Kidney epithelial cell (primary cell): ENCODE measurements at regions not wholly inside any gene's neighbourhood (a gene's known extent, or its start where the extent isn't known, plus 50 kb on each side); places are given as distances from the start of the nearest gene placed in this dataset.

Experiments
- DNase-seq: peaks from one replicate; pipeline ENCODE4 v3.0.0-alpha.2; 2010; ENCODE audit warnings: low read depth
- H3K27me3 ChIP-seq: 2 replicates; pipeline ENCODE4 v1.6.0; 2011; ENCODE audit warnings: low read length; ENCODE audit not compliant: control insufficient read depth, insufficient read depth
- H3K36me3 ChIP-seq: 2 replicates; pipeline ENCODE4 v1.5.1; 2011; ENCODE audit warnings: low read length; ENCODE audit not compliant: control insufficient read depth, insufficient read depth
- H3K4me3 ChIP-seq: 2 replicates; pipeline ENCODE4 v1.5.1; 2011; ENCODE audit warnings: low read depth, mild to moderate bottlenecking, control low read depth, low read length
- CTCF ChIP-seq: IDR thresholded peaks from 2 replicates; pipeline ENCODE4 v1.5.1; 2011; ENCODE audit warnings: mild to moderate bottlenecking, moderate library complexity, low read length, control low read depth, inconsistent platforms; ENCODE audit not compliant: insufficient read depth, poor library complexity, severe bottlenecking

- no peak for DNase-seq
- no peaks in the 10 kb centered on the region for H3K27me3 ChIP-seq
- no peak overlapping the region for H3K4me3 ChIP-seq
- no peak for TF ChIP-seq CTCF
- no peaks in the 10 kb centered on the region for H3K36me3 ChIP-seq
Measured at GRCh38 chr20:16965401-16965800, 217.2 kb downstream of the OTOR start.

GRCh38 chr20:16966276-16966880 is 218.2 kb downstream of the OTOR start:
- no peak for TF ChIP-seq CTCF
- H3K36me3 ChIP-seq, result no peaks in the 10 kb centered on the region
- no peak overlapping the region for H3K4me3 ChIP-seq
- no peak for DNase-seq
- H3K27me3 ChIP-seq, result no peaks in the 10 kb centered on the region

GRCh38 chr20:16968099-16968498 is 219.9 kb downstream of the OTOR start:
- Histone ChIP-seq H3K27me3 (no peaks in the 10 kb centered on the region), H3K36me3 (no peaks in the 10 kb centered on the region), H3K4me3 (no peak overlapping the region)
- DNase-seq, result no peak
- no peak for TF ChIP-seq CTCF

- Histone ChIP-seq H3K36me3 (no peaks in the 10 kb centered on the region), H3K4me3 (no peak overlapping the region), H3K27me3 (no peaks in the 10 kb centered on the region)
- no peak for TF ChIP-seq CTCF
- DNase-seq, result no peak
Measured at GRCh38 chr20:16970776-16971175, 222.6 kb downstream of the OTOR start.

- Histone ChIP-seq H3K36me3 (no peaks in the 10 kb centered on the region), H3K4me3 (no peak overlapping the region), H3K27me3 (no peaks in the 10 kb centered on the region)
- no peak for TF ChIP-seq CTCF
- no peak for DNase-seq
Measured at GRCh38 chr20:16974080-16974854, 226.1 kb downstream of the OTOR start.

GRCh38 chr20:16974855-16975162 is 226.7 kb downstream of the OTOR start:
- no peak overlapping the region for H3K4me3 ChIP-seq
- TF ChIP-seq CTCF, result no peak
- no peaks in the 10 kb centered on the region for H3K36me3 ChIP-seq
- no peaks in the 10 kb centered on the region for H3K27me3 ChIP-seq
- no peak for DNase-seq
